HepG2 (cell line): ENCODE measurements at regions not wholly inside any gene's neighbourhood (a gene's known extent, or its start where the extent isn't known, plus 50 kb on each side); places are given as distances from the start of the nearest gene placed in this dataset.

Source experiments
- ATAC-seq: fragments of 200-7000 bp; cut with Tn5 transposase; 3 replicates; pipeline ENCODE4 v1.9.1; 2020; ENCODE audit warnings: mild to moderate bottlenecking, moderate library complexity
- BruUV-seq: library from RNA; stranded (reverse); fragments of 400-500 nt; replicated peaks from 2 replicates; lab custom pipeline; 2021; lab: Mats Ljungman, UMichigan
- CTCF ChIA-PET: fragments of 300-600 bp; formaldehyde crosslinking; extraction: SDS; loops from one replicate; lab custom pipeline; 2021; ENCODE audit warnings: low total read pairs, inconsistent platforms, low intra/inter-chr PET ratio; lab: Yijun Ruan, JAX
- POLR2A ChIA-PET: fragments of 350-600 bp; sonication (Branson Sonifier 250); formaldehyde crosslinking; loops from one replicate; lab custom pipeline; 2020; ENCODE audit warnings: antibody characterized with exemption, inconsistent platforms; lab: Yijun Ruan, JAX
- DNase-seq: peaks from one replicate; pipeline ENCODE4 v3.0.0-alpha.2; 2015; ENCODE audit warnings: low spot score
- FAIRE-seq: peaks from 3 replicates; lab custom pipeline; 2011; peaks lifted over from hg19 to GRCh38; lab: Jason Lieb, UNC
- H2AFZ ChIP-seq: one replicate; pipeline ENCODE4 v1.6.1; 2011; ENCODE audit warnings: low read length, inconsistent platforms
- H3K27ac ChIP-seq: fragments of 300-600 bp; 3 replicates; pipeline ENCODE4 v1.8.0; 2011; ENCODE audit warnings: mixed run types, mild to moderate bottlenecking, mixed read lengths, low read length, inconsistent platforms; ENCODE audit not compliant: insufficient read depth; ENCODE audit errors: extremely low read length
- H3K27me3 ChIP-seq, 2 experiments: fragments of 200-600 bp in 1 of 2; 2 replicates in 1 of 2; 3 replicates in 1 of 2; pipeline versions ENCODE4 v1.6.0 to v1.8.0; 2011; ENCODE audit warnings: low read length in 2 of 2, mild to moderate bottlenecking in 2 of 2, moderate library complexity in 2 of 2, inconsistent platforms in 1 of 2; ENCODE audit not compliant: insufficient read depth in 2 of 2, control insufficient read depth in 1 of 2
- H3K36me3 ChIP-seq, 2 experiments: fragments of 200-600 bp in 1 of 2; replicated peaks in 1 of 2; 2 replicates in 1 of 2; 3 replicates in 1 of 2; pipeline versions ENCODE4 v1.5.1 to v1.8.0; 2011; ENCODE audit warnings: low read length in 2 of 2, inconsistent platforms in 1 of 2; ENCODE audit not compliant: insufficient read depth in 2 of 2, control insufficient read depth in 1 of 2
- H3K4me1 ChIP-seq: 2 replicates; pipeline ENCODE4 v1.5.1; 2012; ENCODE audit warnings: low read length, inconsistent platforms; ENCODE audit not compliant: insufficient read depth
- H3K4me2 ChIP-seq: 2 replicates; pipeline ENCODE4 v1.6.0; 2011; ENCODE audit warnings: low read depth, low read length, inconsistent platforms
- H3K4me3 ChIP-seq, 3 experiments: fragments of 200-600 bp in 1 of 3; sonication (generic), shearing (Covaris generic) in 1 of 3; replicated peaks in 1 of 3; 2 replicates each; pipeline ENCODE4 v1.5.1; 2011 to 2016; ENCODE audit warnings: low read length in 3 of 3, inconsistent platforms in 2 of 3, low read depth in 2 of 3, mild to moderate bottlenecking in 2 of 3, control low read depth in 1 of 3, mixed read lengths in 1 of 3; ENCODE audit not compliant: insufficient read depth in 1 of 3
- H3K79me2 ChIP-seq: one replicate; pipeline ENCODE4 v1.6.1; 2011; ENCODE audit warnings: low read length, inconsistent platforms; ENCODE audit not compliant: insufficient read depth
- H3K9ac ChIP-seq: 2 replicates; pipeline ENCODE4 v1.6.0; 2011; ENCODE audit warnings: mild to moderate bottlenecking, low read depth, low read length, inconsistent platforms; ENCODE audit not compliant: insufficient read depth
- H3K9me3 ChIP-seq: 2 replicates; pipeline ENCODE4 v1.5.1; 2012; ENCODE audit warnings: mild to moderate bottlenecking, low read length
- H4K20me1 ChIP-seq: 2 replicates; pipeline ENCODE4 v1.6.0; 2011; ENCODE audit warnings: inconsistent platforms, mild to moderate bottlenecking, low read length, moderate library complexity; ENCODE audit not compliant: insufficient read depth
- MAZ ChIP-seq, 2 experiments: sonication (generic) in 1 of 2; formaldehyde crosslinking in 1 of 2; IDR thresholded peaks; 2 replicates each; pipeline versions ENCODE4 v1.5.0 to v1.6.1; 2012 to 2020; ENCODE audit warnings: low read depth in 2 of 2, mild to moderate bottlenecking in 2 of 2, borderline replicate concordance in 1 of 2, improper control_type of control experiment in 1 of 2, low read length in 1 of 2, missing genetic modification reagents in 1 of 2, moderate library complexity in 1 of 2
- NCOA5 ChIP-seq: sonication (generic); formaldehyde crosslinking; IDR thresholded peaks from 2 replicates; pipeline ENCODE4 v1.4.0; 2020; ENCODE audit warnings: missing genetic modification reagents
- NCOR1 ChIP-seq: fragments of 200-600 bp; sonication (generic); IDR thresholded peaks from 2 replicates; pipeline ENCODE4 v1.7.0; 2017; ENCODE audit warnings: antibody characterized with exemption, low read length, borderline replicate concordance
- NR2F6 ChIP-seq, 2 experiments: IDR thresholded peaks; 2 replicates each; pipeline ENCODE4 v1.6.1; 2016; ENCODE audit warnings: antibody characterized with exemption in 1 of 2, mild to moderate bottlenecking in 1 of 2
- PATZ1 ChIP-seq: sonication (generic); formaldehyde crosslinking; IDR thresholded peaks from 2 replicates; pipeline ENCODE4 v1.4.0; 2020; ENCODE audit warnings: missing genetic modification reagents
- PAXIP1 ChIP-seq: sonication (generic); formaldehyde crosslinking; conservative IDR thresholded peaks from 2 replicates; pipeline ENCODE4 v1.4.0; 2020; ENCODE audit warnings: mild to moderate bottlenecking, missing genetic modification reagents, moderate library complexity
- RBFOX2 ChIP-seq: fragments of 200-400 bp; formaldehyde crosslinking; IDR thresholded peaks from 2 replicates; pipeline ENCODE4 v1.6.1; 2017; ENCODE audit warnings: low read depth, mild to moderate bottlenecking, low read length
- RBM39 ChIP-seq: fragments of 200-400 bp; formaldehyde crosslinking; IDR thresholded peaks from one replicate; pipeline ENCODE4 v1.6.1; 2018; ENCODE audit warnings: antibody characterized with exemption, mild to moderate bottlenecking, low read depth, low read length; ENCODE audit not compliant: poor library complexity, severe bottlenecking
- REPIN1 ChIP-seq: sonication (generic); formaldehyde crosslinking; IDR thresholded peaks from 2 replicates; pipeline ENCODE4 v1.8.0; 2022; ENCODE audit warnings: missing genetic modification reagents, low read depth, mild to moderate bottlenecking, borderline replicate concordance
- SATB2 ChIP-seq: sonication (generic); formaldehyde crosslinking; IDR thresholded peaks from 2 replicates; pipeline ENCODE4 v1.5.0; 2020; ENCODE audit warnings: missing genetic modification reagents
- ZBTB21 ChIP-seq: sonication (generic); formaldehyde crosslinking; IDR thresholded peaks from 2 replicates; pipeline ENCODE4 v1.4.0; 2020; ENCODE audit warnings: missing genetic modification reagents
- ZNF737 ChIP-seq: sonication (generic); formaldehyde crosslinking; IDR thresholded peaks from 2 replicates; pipeline ENCODE4 v1.5.0; 2020; ENCODE audit warnings: missing genetic modification reagents, mild to moderate bottlenecking, borderline replicate concordance
- ZNF746 ChIP-seq: sonication (generic); formaldehyde crosslinking; IDR thresholded peaks from 2 replicates; pipeline ENCODE4 v1.8.0; 2022; ENCODE audit warnings: mild to moderate bottlenecking, missing genetic modification reagents
- ZNF878 ChIP-seq: sonication (generic); formaldehyde crosslinking; IDR thresholded peaks from 2 replicates; pipeline ENCODE4 v1.8.1; 2023; ENCODE audit warnings: mild to moderate bottlenecking, missing genetic modification reagents, moderate library complexity
- WGBS: methylation state at CpG from one replicate; pipeline ENCODE4 v1.1.6; 2017; ENCODE audit warnings: low lambda C conversion rate; 5-methylcytosine and 5-hydroxymethylcytosine counted together
- in situ Hi-C: cut with HindIII; loops from 2 replicates; pipeline ENCODE4 v1.10.0; 2017; ENCODE audit warnings: low pct_unique_long_range_greater_than_20kb; ENCODE audit not compliant: extremely low pct_ligation_motif_present
- intact Hi-C: fragments of 100-400 bp; cut with micrococcal nuclease; formaldehyde crosslinking; loops from one replicate; pipeline ENCODE4 v1.10.0; 2022; ENCODE audit not compliant: unreplicated experiment

GRCh38 chr14:50027816-50028215 is 88.6 kb downstream of the VCPKMT start:
- Histone ChIP-seq H3K4me3 (no peak overlapping the region), H3K79me2 (no peaks in the 10 kb centered on the region), H3K36me3 (no peaks in the 10 kb centered on the region), H3K4me1 (peaks cover 51% of the 10 kb centered on the region)
- intact Hi-C loops, result no loop called here
- no TSS peak for BruUV-seq
- in situ Hi-C loops, result no loop called here
- FAIRE-seq, result no peak
- no peak for ATAC-seq
- TF ChIP-seq SATB2 (CRISPR knock-in tag) (no peak), REPIN1 (no peak), RBM39 (no peak), RBFOX2 (no peak), NCOR1 (no peak), NCOA5 (CRISPR knock-in tag) (no peak)
- TF ChIP-seq, all 625 proteins: peak for 0
- H3K4me2 ChIP-seq, result no peak overlapping the region
- H3K27me3 ChIP-seq, result peaks cover 0 to 2% of the 10 kb centered on the region in 2 experiments; a peak in 1 of 5 replicates
- no peak overlapping the region for H3K27ac ChIP-seq
- WGBS, result 68% methylated on average over 4 of the region's 4 CpGs
- H4K20me1 ChIP-seq, result no peaks in the 10 kb centered on the region
- POLR2A ChIA-PET, result interaction anchor here (1.4 kb wide), 1 partner anchor 24 kb away, joined by 6 read pairs; no protein-coding TSS in a partner anchor
- no peak overlapping the region for H3K9ac ChIP-seq
- no peak overlapping the region for H2AFZ ChIP-seq
- CTCF ChIA-PET, result no interaction called here
- DNase-seq, result no peak
- peaks cover 7% of the 10 kb centered on the region for H3K9me3 ChIP-seq

- Histone ChIP-seq H3K9me3 (peaks cover 7% of the 10 kb centered on the region), H2AFZ (no peak overlapping the region), H3K27ac (no peak overlapping the region), H3K4me1 (peaks cover 58% of the 10 kb centered on the region), H3K27me3 (peaks cover 0 to 2% of the 10 kb centered on the region in 2 experiments; a peak in 1 of 5 replicates), H3K9ac (no peak overlapping the region), H3K4me3 (no peak overlapping the region), H3K79me2 (no peaks in the 10 kb centered on the region), H3K4me2 (no peak overlapping the region), H3K36me3 (no peaks in the 10 kb centered on the region), H4K20me1 (no peaks in the 10 kb centered on the region)
- in situ Hi-C loops (no loop called here), intact Hi-C loops (no loop called here)
- peak; percentile 40 for ATAC-seq
- FAIRE-seq, result no peak
- POLR2A ChIA-PET, result interaction anchor here (1.4 kb wide), 1 partner anchor 25 kb away, joined by 6 read pairs; no protein-coding TSS in a partner anchor
- CTCF ChIA-PET, result no interaction called here
- BruUV-seq, result no TSS peak
- WGBS, result 39% methylated on average over 6 of the region's 6 CpGs
- no peak for DNase-seq
- TF ChIP-seq ZNF878 (CRISPR knock-in tag) (no peak), ZBTB21 (CRISPR knock-in tag) (no peak), PAXIP1 (CRISPR knock-in tag) (peak; percentile 67), PATZ1 (peak; percentile 55), ZNF746 (CRISPR knock-in tag) (peak; percentile 78; the same call in 1 of the 2 replicates), MAZ (IDR thresholded peaks at IDR 0.05; ENCODE audit: borderline replicate concordance, low read depth, low read length) (no peak), MAZ (CRISPR knock-in tag; IDR thresholded peaks at IDR 0.05; ENCODE audit: low read depth) (no peak), NR2F6 (IDR thresholded peaks at IDR 0.05) (peak; percentile 64; the same call in 1 of the 2 replicates), NR2F6 (CRISPR knock-in tag; IDR thresholded peaks at IDR 0.05) (peak; percentile 44; the same call in 1 of the 2 replicates), ZNF737 (CRISPR knock-in tag) (no peak)
Observed at GRCh38 chr14:50028458-50028857, 87.9 kb downstream of the VCPKMT start.
